Testis (tissue), 2 donors: ENCODE measurements at regions not wholly inside any gene's neighbourhood (a gene's known extent, or its start where the extent isn't known, plus 50 kb on each side); places are given as distances from the start of the nearest gene placed in this dataset.

ENCODE experiments used
- CTCF ChIP-seq, 3 experiments: fragments of 450-650 bp in 2 of 3; fragments of 200-600 bp in 1 of 3; sonication (generic) in 1 of 3; IDR thresholded peaks; one replicate each; pipeline ENCODE4 v1.5.1; 2016 to 2019; ENCODE audit warnings: antibody characterized with exemption in 3 of 3, mild to moderate bottlenecking in 2 of 3, moderate library complexity in 1 of 3
- POLR2A ChIP-seq: fragments of 450-650 bp; IDR thresholded peaks from one replicate; pipeline ENCODE4 v1.6.1; 2017; ENCODE audit warnings: antibody characterized with exemption, mild to moderate bottlenecking, moderate library complexity

GRCh38 chr14:49363821-49364751 lies 222.1 kb downstream of the RPS29 start:
- no peak for TF ChIP-seq POLR2A
- TF ChIP-seq CTCF (IDR thresholded peaks at IDR 0.05): no peak
